GM12878 (cell line): ENCODE measurements at regions not wholly inside any gene's neighbourhood (a gene's known extent, or its start where the extent isn't known, plus 50 kb on each side); places are given as distances from the start of the nearest gene placed in this dataset.

ENCODE experiments used
- ATAC-seq: fragments of 200-7000 bp; cut with Tn5 transposase; 3 replicates; pipeline ENCODE4 v1.9.1; 2020; ENCODE audit warnings: mild to moderate bottlenecking, moderate library complexity
- BruUV-seq: library from RNA; stranded (reverse); fragments of 400-500 nt; replicated peaks from 2 replicates; lab custom pipeline; 2021; lab: Mats Ljungman, UMichigan
- CTCF ChIA-PET: fragments of 300-600 bp; sonication (Branson Sonifier 250); formaldehyde crosslinking; extraction: SDS; loops from one replicate; lab custom pipeline; 2021; ENCODE audit warnings: inconsistent platforms; lab: Yijun Ruan, JAX
- POLR2A ChIA-PET: fragments of 350-600 bp; formaldehyde crosslinking; extraction: SDS; loops from one replicate; lab custom pipeline; 2021; ENCODE audit warnings: inconsistent platforms; lab: Charles Lee
- RAD21 ChIA-PET: fragments of 300-600 bp; sonication (Branson Sonifier 250); formaldehyde crosslinking; loops from one replicate; lab custom pipeline; 2023; ENCODE audit warnings: antibody characterized with exemption; ENCODE audit not compliant: unreplicated experiment; lab: Charles Lee
- SMC1A ChIA-PET: fragments of 300-600 bp; sonication (Branson Sonifier 250); formaldehyde crosslinking; loops from one replicate; lab custom pipeline; 2023; ENCODE audit not compliant: unreplicated experiment, uncharacterized antibody; lab: Charles Lee
- DNase-seq: peaks from one replicate; pipeline ENCODE4 v3.0.0-alpha.2; 2011; ENCODE audit warnings: low read depth, low spot score
- FAIRE-seq: peaks from 3 replicates; lab custom pipeline; 2011; peaks lifted over from hg19 to GRCh38; lab: Jason Lieb, UNC
- H2AFZ ChIP-seq: 2 replicates; pipeline ENCODE4 v1.6.0; 2011; ENCODE audit warnings: low read depth, low read length, control low read depth; ENCODE audit not compliant: control insufficient read depth
- H3K27ac ChIP-seq: 2 replicates; pipeline ENCODE4 v1.5.1; 2011; ENCODE audit warnings: control low read depth; ENCODE audit not compliant: control insufficient read depth, insufficient read depth
- H3K27me3 ChIP-seq, 2 experiments: replicated peaks in 1 of 2; 2 replicates each; pipeline versions ENCODE4 v1.6.0 to v1.6.1; 2011; ENCODE audit warnings: low read length in 1 of 2; ENCODE audit not compliant: control insufficient read depth in 2 of 2, insufficient read depth in 2 of 2
- H3K36me3 ChIP-seq, 2 experiments: 2 replicates each; pipeline ENCODE4 v1.5.1; 2011; ENCODE audit warnings: low read length in 1 of 2; ENCODE audit not compliant: control insufficient read depth in 2 of 2, insufficient read depth in 2 of 2
- H3K4me1 ChIP-seq: 2 replicates; pipeline ENCODE4 v1.6.1; 2011; ENCODE audit warnings: mild to moderate bottlenecking, low read length, moderate library complexity, mixed read lengths; ENCODE audit not compliant: control insufficient read depth, insufficient read depth
- H3K4me2 ChIP-seq: 2 replicates; pipeline ENCODE4 v1.6.0; 2011; ENCODE audit warnings: control low read depth; ENCODE audit not compliant: control insufficient read depth, insufficient read depth
- H3K4me3 ChIP-seq: fragments of 200-600 bp; sonication (generic); 2 replicates; pipeline ENCODE4 v1.5.1; 2016
- H3K79me2 ChIP-seq: 2 replicates; pipeline ENCODE4 v1.6.0; 2011; ENCODE audit warnings: low read length; ENCODE audit not compliant: control insufficient read depth, insufficient read depth
- H3K9ac ChIP-seq: 2 replicates; pipeline ENCODE4 v1.8.0; 2011; ENCODE audit warnings: low read length, control low read depth, mixed read lengths; ENCODE audit not compliant: control insufficient read depth, insufficient read depth
- H3K9me3 ChIP-seq: replicated peaks from 3 replicates; pipeline ENCODE4 v1.5.1; 2011; ENCODE audit warnings: mild to moderate bottlenecking, low read length; ENCODE audit not compliant: control insufficient read depth, insufficient read depth
- H4K20me1 ChIP-seq: 2 replicates; pipeline ENCODE4 v1.6.0; 2011; ENCODE audit not compliant: control insufficient read depth, insufficient read depth
- CBX3 ChIP-seq: fragments of 200-600 bp; sonication (generic); IDR thresholded peaks from 2 replicates; pipeline ENCODE4 v1.6.1; 2016; ENCODE audit warnings: low read depth, borderline replicate concordance
- CEBPB ChIP-seq, 2 experiments: fragments of 150-350 bp in 1 of 2; IDR thresholded peaks; 2 replicates each; pipeline ENCODE4 v1.6.1; 2012 to 2014; ENCODE audit warnings: low read depth in 2 of 2, low read length in 2 of 2, borderline replicate concordance in 1 of 2, inconsistent platforms in 1 of 2
- CHD2 ChIP-seq: IDR thresholded peaks from 2 replicates; pipeline ENCODE4 v1.6.1; 2011; ENCODE audit warnings: low read depth, low read length, improper control_type of control experiment, borderline replicate concordance
- DPF2 ChIP-seq: fragments of 450-650 bp; IDR thresholded peaks from 2 replicates; pipeline ENCODE4 v1.6.1; 2017; ENCODE audit warnings: mild to moderate bottlenecking
- EGR1 ChIP-seq, 2 experiments: IDR thresholded peaks; 1 replicate in 1 of 2; 2 replicates in 1 of 2; pipeline ENCODE4 v1.6.1; 2011 to 2012; ENCODE audit warnings: low read depth in 2 of 2, low read length in 2 of 2, borderline replicate concordance in 1 of 2, mild to moderate bottlenecking in 1 of 2, moderate library complexity in 1 of 2
- EP300 ChIP-seq, 2 experiments: fragments of 150-350 bp in 1 of 2; IDR thresholded peaks; 2 replicates each; pipeline ENCODE4 v1.6.1; 2011 to 2012; ENCODE audit warnings: low read depth in 2 of 2, low read length in 2 of 2, borderline replicate concordance in 1 of 2, improper control_type of control experiment in 1 of 2, inconsistent platforms in 1 of 2; ENCODE audit not compliant: control insufficient read depth in 1 of 2
- HDAC6 ChIP-seq: fragments of 200-600 bp; sonication (generic); IDR thresholded peaks from one replicate; pipeline ENCODE4 v1.8.0; 2017; ENCODE audit warnings: antibody characterized with exemption; ENCODE audit not compliant: unreplicated experiment
- LARP7 ChIP-seq: fragments of 450-650 bp; IDR thresholded peaks from 2 replicates; pipeline ENCODE4 v1.6.1; 2017; ENCODE audit warnings: mild to moderate bottlenecking
- POLR2AphosphoS5 ChIP-seq: IDR thresholded peaks from 2 replicates; pipeline ENCODE4 v1.6.1; 2011; ENCODE audit warnings: mild to moderate bottlenecking, low read length, inconsistent platforms
- RAD21 ChIP-seq: IDR thresholded peaks from 2 replicates; pipeline ENCODE4 v1.6.1; 2011; ENCODE audit warnings: mild to moderate bottlenecking, low read depth, low read length, moderate library complexity; ENCODE audit not compliant: insufficient read depth
- SUZ12 ChIP-seq: fragments of 200-600 bp; sonication (generic); IDR thresholded peaks from one replicate; pipeline ENCODE4 v1.6.1; 2018; ENCODE audit warnings: antibody characterized with exemption, mild to moderate bottlenecking; ENCODE audit not compliant: unreplicated experiment
- WGBS: methylation state at CpG from one replicate; pipeline ENCODE4 v1.1.6; 2016; ENCODE audit warnings: low lambda C conversion rate; ENCODE audit not compliant: insufficient replicate concordance, insufficient coverage; ENCODE audit errors: missing lambda C conversion rate; 5-methylcytosine and 5-hydroxymethylcytosine counted together
- in situ Hi-C: fragments of 300-500 bp; cut with MboI; formaldehyde crosslinking; loops from 9 replicates; pipeline ENCODE4 v1.14.3; 2018; ENCODE audit warnings: mixed read lengths
- intact Hi-C: fragments of 100-400 bp; cut with micrococcal nuclease; formaldehyde crosslinking; loops from one replicate; pipeline ENCODE4 v1.14.2; 2022; ENCODE audit not compliant: unreplicated experiment
- TF ChIP-seq, protein P1 (sequence below): IDR thresholded peaks from 2 replicates; pipeline ENCODE4 v1.6.1; 2011; ENCODE audit warnings: borderline replicate concordance, low read depth, mild to moderate bottlenecking, moderate library complexity, low read length; ENCODE audit not compliant: insufficient read depth, poor library complexity, severe bottlenecking
- TF ChIP-seq, protein P2 (sequence below): fragments of 450-650 bp; formaldehyde crosslinking; IDR thresholded peaks from 2 replicates; pipeline ENCODE4 v1.4.0; 2022; ENCODE audit warnings: mild to moderate bottlenecking, moderate library complexity

DNA sequence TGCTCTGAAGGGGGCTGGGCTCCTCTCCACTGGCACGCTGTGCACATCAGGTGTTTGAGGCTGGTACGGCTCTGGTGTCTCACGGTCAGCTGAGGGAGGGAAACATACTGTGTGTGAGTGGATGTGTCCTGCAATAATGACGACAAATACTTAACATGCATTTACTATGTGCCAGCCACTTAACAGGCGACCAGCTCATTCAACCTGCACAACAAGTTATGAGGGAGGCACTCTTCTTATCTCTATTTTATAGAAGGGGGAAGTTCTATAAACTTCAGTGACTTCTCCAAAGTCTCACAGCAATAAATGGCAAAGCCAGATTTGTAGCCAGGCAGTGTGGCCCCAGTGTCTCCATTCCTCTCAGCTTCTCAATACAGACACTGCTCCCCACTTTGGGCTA lies 83.1 kb upstream of the LINGO1 start (continued):
- TF ChIP-seq POLR2AphosphoS5 = no peak
- no peak for TF ChIP-seq RAD21
- TF ChIP-seq, protein P1, sequence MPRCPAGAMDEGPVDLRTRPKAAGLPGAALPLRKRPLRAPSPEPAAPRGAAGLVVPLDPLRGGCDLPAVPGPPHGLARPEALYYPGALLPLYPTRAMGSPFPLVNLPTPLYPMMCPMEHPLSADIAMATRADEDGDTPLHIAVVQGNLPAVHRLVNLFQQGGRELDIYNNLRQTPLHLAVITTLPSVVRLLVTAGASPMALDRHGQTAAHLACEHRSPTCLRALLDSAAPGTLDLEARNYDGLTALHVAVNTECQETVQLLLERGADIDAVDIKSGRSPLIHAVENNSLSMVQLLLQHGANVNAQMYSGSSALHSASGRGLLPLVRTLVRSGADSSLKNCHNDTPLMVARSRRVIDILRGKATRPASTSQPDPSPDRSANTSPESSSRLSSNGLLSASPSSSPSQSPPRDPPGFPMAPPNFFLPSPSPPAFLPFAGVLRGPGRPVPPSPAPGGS = no peak

DNA sequence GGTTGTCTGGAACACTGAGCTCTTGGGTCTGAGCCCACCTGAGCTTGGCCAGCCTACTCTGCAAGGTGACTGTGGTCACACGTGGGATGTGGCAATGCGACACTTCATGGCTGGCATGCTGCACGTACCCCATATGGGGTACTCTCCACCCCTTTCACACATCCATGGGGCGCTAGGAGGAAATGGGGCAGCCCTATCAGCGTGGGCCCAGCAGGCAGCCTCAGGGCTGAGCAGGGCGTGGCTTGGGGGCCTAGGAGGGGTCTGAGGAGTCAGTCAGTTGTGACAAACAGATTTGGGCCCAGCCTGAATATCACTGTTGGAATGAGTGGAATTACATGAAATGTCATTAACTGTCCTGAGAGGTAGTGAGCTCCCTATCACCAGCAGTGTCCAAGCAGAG lies 82.3 kb upstream of the LINGO1 start:
- ChIA-PET CTCF (no interaction called here), RAD21 (no interaction called here), POLR2A (no interaction called here), SMC1A (no interaction called here)
- Histone ChIP-seq H4K20me1 (no peaks in the 10 kb centered on the region), H3K9me3 (no peaks in the 10 kb centered on the region), H3K9ac (no peak overlapping the region), H3K79me2 (no peaks in the 10 kb centered on the region), H3K4me1 (no peaks in the 10 kb centered on the region), H3K4me3 (no peak overlapping the region), H3K27ac (no peak overlapping the region), H3K36me3 (no peaks in the 10 kb centered on the region), H3K27me3 (peaks cover 0 to under 1% of the 10 kb centered on the region in 2 experiments; a peak in 3 of 4 replicates), H2AFZ (no peak overlapping the region), H3K4me2 (no peak overlapping the region)
- intact Hi-C loops = no loop called here
- WGBS = 12% methylated on average over 6 of the region's 6 CpGs
- no peak for FAIRE-seq
- TF ChIP-seq CEBPB (IDR thresholded peaks at IDR 0.05; ENCODE audit: borderline replicate concordance in 1 of 2, low read depth in 2 of 2, low read length in 2 of 2) (no peak), HDAC6 (no peak), EGR1 (IDR thresholded peaks at IDR 0.05; ENCODE audit: borderline replicate concordance in 1 of 2, low read depth in 2 of 2, low read length in 2 of 2) (no peak), LARP7 (no peak), CHD2 (no peak), EP300 (IDR thresholded peaks at IDR 0.05; ENCODE audit: borderline replicate concordance in 1 of 2, control insufficient read depth in 1 of 2, low read depth in 2 of 2, low read length in 2 of 2) (no peak), DPF2 (no peak), SUZ12 (no peak), CBX3 (no peak)
- TF ChIP-seq, protein P2, sequence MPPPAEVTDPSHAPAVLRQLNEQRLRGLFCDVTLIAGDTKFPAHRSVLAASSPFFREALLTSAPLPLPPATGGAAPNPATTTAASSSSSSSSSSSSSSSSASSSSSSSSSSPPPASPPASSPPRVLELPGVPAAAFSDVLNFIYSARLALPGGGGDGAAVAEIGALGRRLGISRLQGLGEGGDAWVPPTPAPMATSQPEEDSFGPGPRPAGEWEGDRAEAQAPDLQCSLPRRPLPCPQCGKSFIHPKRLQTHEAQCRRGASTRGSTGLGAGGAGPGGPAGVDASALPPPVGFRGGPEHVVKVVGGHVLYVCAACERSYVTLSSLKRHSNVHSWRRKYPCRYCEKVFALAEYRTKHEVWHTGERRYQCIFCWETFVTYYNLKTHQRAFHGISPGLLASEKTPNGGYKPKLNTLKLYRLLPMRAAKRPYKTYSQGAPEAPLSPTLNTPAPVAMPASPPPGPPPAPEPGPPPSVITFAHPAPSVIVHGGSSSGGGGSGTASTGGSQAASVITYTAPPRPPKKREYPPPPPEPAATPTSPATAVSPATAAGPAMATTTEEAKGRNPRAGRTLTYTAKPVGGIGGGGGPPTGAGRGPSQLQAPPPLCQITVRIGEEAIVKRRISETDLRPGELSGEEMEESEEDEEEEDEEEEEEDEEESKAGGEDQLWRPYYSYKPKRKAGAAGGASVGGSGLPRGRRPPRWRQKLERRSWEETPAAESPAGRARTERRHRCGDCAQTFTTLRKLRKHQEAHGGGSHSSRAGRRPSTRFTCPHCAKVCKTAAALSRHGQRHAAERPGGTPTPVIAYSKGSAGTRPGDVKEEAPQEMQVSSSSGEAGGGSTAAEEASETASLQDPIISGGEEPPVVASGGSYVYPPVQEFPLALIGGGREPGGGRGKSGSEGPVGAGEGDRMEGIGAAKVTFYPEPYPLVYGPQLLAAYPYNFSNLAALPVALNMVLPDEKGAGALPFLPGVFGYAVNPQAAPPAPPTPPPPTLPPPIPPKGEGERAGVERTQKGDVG (CRISPR knock-in tag) = no peak
- BruUV-seq = no TSS peak
- in situ Hi-C loops = no loop called here
- ATAC-seq = no peak
- no peak for DNase-seq
